ENCODE measurements at regions not wholly inside any gene's neighbourhood (a gene's known extent, or its start where the extent isn't known, plus 50 kb on each side); places are given as distances from the start of the nearest gene placed in this dataset.

- TF ChIP-seq, protein P1, sequence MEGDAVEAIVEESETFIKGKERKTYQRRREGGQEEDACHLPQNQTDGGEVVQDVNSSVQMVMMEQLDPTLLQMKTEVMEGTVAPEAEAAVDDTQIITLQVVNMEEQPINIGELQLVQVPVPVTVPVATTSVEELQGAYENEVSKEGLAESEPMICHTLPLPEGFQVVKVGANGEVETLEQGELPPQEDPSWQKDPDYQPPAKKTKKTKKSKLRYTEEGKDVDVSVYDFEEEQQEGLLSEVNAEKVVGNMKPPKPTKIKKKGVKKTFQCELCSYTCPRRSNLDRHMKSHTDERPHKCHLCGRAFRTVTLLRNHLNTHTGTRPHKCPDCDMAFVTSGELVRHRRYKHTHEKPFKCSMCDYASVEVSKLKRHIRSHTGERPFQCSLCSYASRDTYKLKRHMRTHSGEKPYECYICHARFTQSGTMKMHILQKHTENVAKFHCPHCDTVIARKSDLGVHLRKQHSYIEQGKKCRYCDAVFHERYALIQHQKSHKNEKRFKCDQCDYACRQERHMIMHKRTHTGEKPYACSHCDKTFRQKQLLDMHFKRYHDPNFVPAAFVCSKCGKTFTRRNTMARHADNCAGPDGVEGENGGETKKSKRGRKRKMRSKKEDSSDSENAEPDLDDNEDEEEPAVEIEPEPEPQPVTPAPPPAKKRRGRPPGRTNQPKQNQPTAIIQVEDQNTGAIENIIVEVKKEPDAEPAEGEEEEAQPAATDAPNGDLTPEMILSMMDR (conservative IDR thresholded peaks at IDR 0.05): no peak
- no peak for TF ChIP-seq ZFX (IDR thresholded peaks at IDR 0.05)
Observed at GRCh38 chr12:93946542-93947150, 201.7 kb upstream of the PLXNC1 start.

Measured in C4-2B (cell line).